ENCODE measurements at regions not wholly inside any gene's neighbourhood (a gene's known extent, or its start where the extent isn't known, plus 50 kb on each side); places are given as distances from the start of the nearest gene placed in this dataset.

- TF ChIP-seq CTCF (IDR thresholded peaks at IDR 0.05 in 4 of 5, conservative IDR thresholded peaks at IDR 0.05 in 1 of 5) (no peak), POLR2A (IDR thresholded peaks at IDR 0.05) (no peak)
Observed at GRCh38 chr2:194559964-194560363, 1097.1 kb upstream of the SLC39A10 start.
